Lower leg skin (tissue), 3 donors: ENCODE measurements at regions not wholly inside any gene's neighbourhood (a gene's known extent, or its start where the extent isn't known, plus 50 kb on each side); places are given as distances from the start of the nearest gene placed in this dataset.

Experiments used
- CTCF ChIP-seq, 3 donors: fragments of 450-650 bp; IDR thresholded peaks; one replicate each; pipeline ENCODE4 v1.5.1; 2016; ENCODE audit warnings: antibody characterized with exemption in 3 of 3, mild to moderate bottlenecking in 3 of 3, moderate library complexity in 2 of 3
- POLR2A ChIP-seq, 2 donors: fragments of 450-650 bp; IDR thresholded peaks; one replicate each; pipeline ENCODE4 v1.6.1; 2016 to 2017; ENCODE audit warnings: antibody characterized with exemption in 2 of 2, mild to moderate bottlenecking in 1 of 2, moderate library complexity in 1 of 2

- TF ChIP-seq CTCF (IDR thresholded peaks at IDR 0.05) = no peak
- TF ChIP-seq POLR2A (IDR thresholded peaks at IDR 0.05) = no peak
Observed at GRCh38 chr4:30979402-30979801, 259.2 kb downstream of the PCDH7 start.
